Ascending aorta (tissue), 2 donors: ENCODE measurements at regions not wholly inside any gene's neighbourhood (a gene's known extent, or its start where the extent isn't known, plus 50 kb on each side); places are given as distances from the start of the nearest gene placed in this dataset.

Experiments
- DNase-seq, 2 donors: peaks; one replicate each; pipeline ENCODE4 v3.0.0-alpha.2; 2019; ENCODE audit warnings: low spot score in 2 of 2
- H3K27ac ChIP-seq, 2 donors: fragments of 200-600 bp; sonication (generic); one replicate each; pipeline ENCODE4 v1.5.1; 2016 to 2017; ENCODE audit warnings: mild to moderate bottlenecking in 1 of 2
- H3K27me3 ChIP-seq: fragments of 200-600 bp; sonication (generic); one replicate; pipeline ENCODE4 v1.5.1; 2017
- H3K36me3 ChIP-seq, 2 donors: fragments of 200-600 bp; sonication (generic); one replicate each; pipeline ENCODE4 v1.5.1; 2016
- H3K4me1 ChIP-seq, 2 donors: fragments of 200-600 bp; sonication (generic); one replicate each; pipeline ENCODE4 v1.5.1; 2016 to 2017; ENCODE audit warnings: mild to moderate bottlenecking in 1 of 2
- H3K4me3 ChIP-seq, 2 donors: fragments of 200-600 bp; sonication (generic); one replicate each; pipeline ENCODE4 v1.5.1; 2016 to 2017; ENCODE audit warnings: mild to moderate bottlenecking in 1 of 2
- H3K9me3 ChIP-seq, 2 donors: fragments of 200-600 bp; sonication (generic); one replicate each; pipeline ENCODE4 v1.5.1; 2016
- CTCF ChIP-seq, 3 experiments: fragments of 200-600 bp in 2 of 3; fragments of 450-650 bp in 1 of 3; sonication (generic) in 2 of 3; IDR thresholded peaks; one replicate each; pipeline ENCODE4 v1.5.1; 2016 to 2019; ENCODE audit warnings: antibody characterized with exemption in 3 of 3, mild to moderate bottlenecking in 1 of 3, moderate library complexity in 1 of 3
- intact Hi-C: fragments of 100-400 bp; cut with DNase I; formaldehyde crosslinking; loops from one replicate; pipeline ENCODE4 v1.15.1; 2023

- Histone ChIP-seq H3K9me3 (no peaks in the 10 kb centered on the region), H3K27ac (no peak overlapping the region), H3K27me3 (no peaks in the 10 kb centered on the region), H3K4me3 (no peak overlapping the region), H3K4me1 (no peaks in the 10 kb centered on the region), H3K36me3 (no peaks in the 10 kb centered on the region)
- TF ChIP-seq CTCF (IDR thresholded peaks at IDR 0.05): peak in 2 of 3 experiments; percentile 34 to 48
- DNase-seq: no peak
- intact Hi-C loops: loop anchor here (5.0 kb wide), 1 partner anchor 935 kb away; no protein-coding TSS in a partner anchor
Measured at GRCh38 chr6:86856937-86857563, 80.3 kb upstream of the HTR1E start.

GRCh38 chr6:86856379-86856778 is 80.9 kb upstream of the HTR1E start:
- no peaks in the 10 kb centered on the region for H3K27me3 ChIP-seq
- no peak overlapping the region for H3K27ac ChIP-seq
- H3K4me3 ChIP-seq: no peak overlapping the region
- no peak for TF ChIP-seq CTCF (IDR thresholded peaks at IDR 0.05)
- intact Hi-C loops: loop anchor here (5.0 kb wide), 1 partner anchor 934 kb away; no protein-coding TSS in a partner anchor
- H3K36me3 ChIP-seq: no peaks in the 10 kb centered on the region
- H3K4me1 ChIP-seq: no peaks in the 10 kb centered on the region
- DNase-seq: no peak
- no peaks in the 10 kb centered on the region for H3K9me3 ChIP-seq

GRCh38 chr6:86848986-86849385 is 88.3 kb upstream of the HTR1E start:
- Histone ChIP-seq H3K4me3 (no peak overlapping the region), H3K9me3 (no peaks in the 10 kb centered on the region), H3K36me3 (no peaks in the 10 kb centered on the region), H3K4me1 (no peaks in the 10 kb centered on the region), H3K27me3 (no peaks in the 10 kb centered on the region), H3K27ac (no peak overlapping the region)
- TF ChIP-seq CTCF (IDR thresholded peaks at IDR 0.05): no peak
- intact Hi-C loops: no loop called here
- no peak for DNase-seq

- Histone ChIP-seq H3K4me1 (no peaks in the 10 kb centered on the region), H3K36me3 (no peaks in the 10 kb centered on the region), H3K27ac (no peak overlapping the region), H3K9me3 (no peaks in the 10 kb centered on the region), H3K4me3 (no peak overlapping the region), H3K27me3 (no peaks in the 10 kb centered on the region)
- intact Hi-C loops: no loop called here
- TF ChIP-seq CTCF (IDR thresholded peaks at IDR 0.05): no peak
- no peak for DNase-seq
Measured at GRCh38 chr6:86832686-86833085, 104.6 kb upstream of the HTR1E start.

- Histone ChIP-seq H3K27ac (no peak overlapping the region), H3K4me1 (no peaks in the 10 kb centered on the region), H3K4me3 (no peak overlapping the region), H3K9me3 (no peaks in the 10 kb centered on the region), H3K36me3 (no peaks in the 10 kb centered on the region), H3K27me3 (no peaks in the 10 kb centered on the region)
- intact Hi-C loops: no loop called here
- no peak for DNase-seq
- no peak for TF ChIP-seq CTCF (IDR thresholded peaks at IDR 0.05)
Measured at GRCh38 chr6:86825436-86825835, 111.9 kb upstream of the HTR1E start.

GRCh38 chr6:86822747-86823146 is 114.6 kb upstream of the HTR1E start:
- Histone ChIP-seq H3K9me3 (peaks cover 0 to 3% of the 10 kb centered on the region in 2 donors), H3K36me3 (no peaks in the 10 kb centered on the region), H3K4me1 (no peaks in the 10 kb centered on the region), H3K27ac (no peak overlapping the region), H3K4me3 (no peak overlapping the region), H3K27me3 (no peaks in the 10 kb centered on the region)
- no peak for DNase-seq
- TF ChIP-seq CTCF (IDR thresholded peaks at IDR 0.05): no peak
- intact Hi-C loops: no loop called here
